H1 (cell line): ENCODE measurements at regions not wholly inside any gene's neighbourhood (a gene's known extent, or its start where the extent isn't known, plus 50 kb on each side); places are given as distances from the start of the nearest gene placed in this dataset.
A peak's percentile ranks its signal among the peaks of the same experiment; 100 is the strongest.

Experiments
- CTCF ChIA-PET: fragments of 300-600 bp; sonication (Branson Sonifier 250); formaldehyde crosslinking; loops from one replicate; lab custom pipeline; 2021; ENCODE audit not compliant: partially characterized antibody; lab: Charles Lee
- POLR2A ChIA-PET: fragments of 300-600 bp; sonication (Branson Sonifier 250); formaldehyde crosslinking; loops from one replicate; lab custom pipeline; 2021; ENCODE audit warnings: inconsistent platforms; ENCODE audit not compliant: partially characterized antibody; lab: Charles Lee
- DNase-seq, 2 experiments: peaks; one replicate each; pipeline versions ENCODE4 v3.0.0 to v3.0.0-alpha.2; 2010 to 2022; ENCODE audit warnings: low spot score in 2 of 2, low read depth in 1 of 2, mixed read lengths in 1 of 2
- FAIRE-seq: peaks from 2 replicates; lab custom pipeline; 2011; peaks lifted over from hg19 to GRCh38; lab: Jason Lieb, UNC
- H2AFZ ChIP-seq: 2 replicates; pipeline ENCODE4 v1.8.1; 2012; ENCODE audit warnings: low read length, inconsistent platforms
- H2AK5ac ChIP-seq: 2 replicates; pipeline ENCODE4 v1.6.1; 2013; ENCODE audit warnings: low read depth, low read length
- H2BK120ac ChIP-seq: replicated peaks from 2 replicates; pipeline ENCODE3; 2013; ENCODE audit warnings: low read depth, low read length, inconsistent platforms
- H2BK12ac ChIP-seq: 2 replicates; pipeline ENCODE4 v1.6.1; 2013; ENCODE audit warnings: low read depth, low read length
- H2BK15ac ChIP-seq: 2 replicates; pipeline ENCODE4 v1.6.1; 2013; ENCODE audit warnings: low read length
- H2BK20ac ChIP-seq: 2 replicates; pipeline ENCODE4 v1.6.1; 2013; ENCODE audit warnings: low read length
- H2BK5ac ChIP-seq: 2 replicates; pipeline ENCODE4 v1.6.1; 2013; ENCODE audit warnings: low read depth, low read length
- H3K14ac ChIP-seq: 2 replicates; pipeline ENCODE4 v1.6.1; 2013; ENCODE audit warnings: inconsistent platforms; ENCODE audit not compliant: insufficient read length
- H3K18ac ChIP-seq: 2 replicates; pipeline ENCODE4 v1.6.1; 2013; ENCODE audit warnings: low read length; ENCODE audit errors: extremely low read depth
- H3K23ac ChIP-seq: 2 replicates; pipeline ENCODE4 v1.6.1; 2013; ENCODE audit warnings: inconsistent platforms; ENCODE audit not compliant: insufficient read length
- H3K23me2 ChIP-seq: 2 replicates; pipeline ENCODE4 v1.6.1; 2013; ENCODE audit warnings: low read depth, low read length
- H3K27ac ChIP-seq: 2 replicates; pipeline ENCODE4 v1.6.1; 2011; ENCODE audit warnings: low read depth, low read length, inconsistent platforms
- H3K27me3 ChIP-seq, 4 experiments: replicated peaks in 1 of 4; 1 replicate in 1 of 4; 2 replicates in 3 of 4; pipeline versions ENCODE4 v1.6.1 to v1.8.1; 2011 to 2013; ENCODE audit warnings: low read length in 3 of 4, mild to moderate bottlenecking in 3 of 4, inconsistent platforms in 2 of 4, mixed read lengths in 2 of 4, moderate library complexity in 1 of 4; ENCODE audit not compliant: control insufficient read depth in 3 of 4, insufficient read depth in 3 of 4; ENCODE audit errors: extremely low read depth in 1 of 4
- H3K36me3 ChIP-seq, 4 experiments: 2 replicates each; pipeline versions ENCODE4 v1.6.1 to v1.8.1; 2011 to 2013; ENCODE audit warnings: mild to moderate bottlenecking in 4 of 4, low read length in 3 of 4, moderate library complexity in 2 of 4, control low read depth in 1 of 4, inconsistent platforms in 1 of 4; ENCODE audit not compliant: insufficient read depth in 4 of 4, control insufficient read depth in 2 of 4
- H3K4ac ChIP-seq: replicated peaks from 2 replicates; pipeline ENCODE3; 2013; ENCODE audit warnings: low read length, low read depth, mixed read lengths, inconsistent platforms; ENCODE audit not compliant: insufficient read length
- H3K4me1 ChIP-seq, 4 experiments: replicated peaks in 1 of 4; 1 replicate in 1 of 4; 2 replicates in 3 of 4; pipeline versions ENCODE4 v1.6.1 to v1.8.1; 2011 to 2013; ENCODE audit warnings: low read length in 3 of 4, inconsistent platforms in 2 of 4, mixed read lengths in 1 of 4; ENCODE audit not compliant: insufficient read depth in 4 of 4, control insufficient read depth in 3 of 4
- H3K4me2 ChIP-seq, 2 experiments: 2 replicates each; pipeline versions ENCODE4 v1.6.1 to v1.8.1; 2011 to 2013; ENCODE audit warnings: low read depth in 2 of 2, low read length in 2 of 2, control low read depth in 1 of 2, inconsistent platforms in 1 of 2, mild to moderate bottlenecking in 1 of 2; ENCODE audit not compliant: insufficient read depth in 1 of 2
- H3K4me3 ChIP-seq, 4 experiments: fragments of 200-600, 300-600 bp in 1 of 4; sonication (generic), shearing (Covaris generic), sonication (Bioruptor Twin) in 1 of 4; 2 replicates each; pipeline versions ENCODE4 v1.5.1 to v1.8.1; 2011 to 2016; ENCODE audit warnings: low read length in 4 of 4, low read depth in 3 of 4, control low read depth in 2 of 4, inconsistent platforms in 2 of 4, mild to moderate bottlenecking in 2 of 4, mixed read lengths in 1 of 4, moderate library complexity in 1 of 4; ENCODE audit not compliant: insufficient read depth in 2 of 4; ENCODE audit errors: extremely low read depth in 1 of 4
- H3K56ac ChIP-seq: replicated peaks from 2 replicates; pipeline ENCODE3; 2013; ENCODE audit warnings: low read depth, mild to moderate bottlenecking, mixed read lengths, low read length, inconsistent platforms; ENCODE audit not compliant: insufficient read length
- H3K79me1 ChIP-seq: 2 replicates; pipeline ENCODE4 v1.6.1; 2013; ENCODE audit warnings: low read depth, low read length, control low read depth
- H3K79me2 ChIP-seq, 2 experiments: 2 replicates each; pipeline versions ENCODE4 v1.6.1 to v1.8.1; 2012 to 2013; ENCODE audit warnings: low read length in 2 of 2, mild to moderate bottlenecking in 2 of 2, inconsistent platforms in 1 of 2; ENCODE audit not compliant: insufficient read depth in 2 of 2, control insufficient read depth in 1 of 2
- H3K9ac ChIP-seq, 4 experiments: replicated peaks in 1 of 4; 1 replicate in 1 of 4; 2 replicates in 3 of 4; pipeline versions ENCODE4 v1.6.1 to v1.8.1; 2011 to 2013; ENCODE audit warnings: low read depth in 3 of 4, low read length in 3 of 4, control low read depth in 2 of 4, mild to moderate bottlenecking in 2 of 4, moderate library complexity in 2 of 4, inconsistent platforms in 1 of 4; ENCODE audit errors: extremely low read depth in 1 of 4
- H3K9me3 ChIP-seq, 2 experiments: 2 replicates each; pipeline versions ENCODE4 v1.6.1 to v1.8.1; 2012 to 2013; ENCODE audit warnings: mild to moderate bottlenecking in 2 of 2, moderate library complexity in 2 of 2, control low read depth in 1 of 2, inconsistent platforms in 1 of 2, low read depth in 1 of 2, low read length in 1 of 2, mixed read lengths in 1 of 2; ENCODE audit not compliant: insufficient read depth in 2 of 2
- H4K20me1 ChIP-seq, 2 experiments: replicated peaks in 1 of 2; 2 replicates each; pipeline versions ENCODE3 to v1.8.1; 2011 to 2013; ENCODE audit warnings: inconsistent platforms in 2 of 2, low read length in 2 of 2, mild to moderate bottlenecking in 1 of 2; ENCODE audit not compliant: insufficient read depth in 2 of 2, control insufficient read depth in 1 of 2
- H4K5ac ChIP-seq: 2 replicates; pipeline ENCODE4 v1.6.1; 2013; ENCODE audit warnings: low read length, low read depth, mixed read lengths, inconsistent platforms; ENCODE audit not compliant: insufficient read length
- H4K8ac ChIP-seq: 2 replicates; pipeline ENCODE4 v1.8.0; 2013; ENCODE audit warnings: mild to moderate bottlenecking, moderate library complexity, low read length, inconsistent platforms; ENCODE audit not compliant: insufficient read depth; ENCODE audit errors: extremely low read depth
- H4K91ac ChIP-seq: replicated peaks from 2 replicates; pipeline ENCODE3; 2013; ENCODE audit warnings: low read length, mixed read lengths, inconsistent platforms; ENCODE audit not compliant: insufficient read length
- ASH2L ChIP-seq: fragments of 200-600, 300-600 bp; sonication (generic); IDR thresholded peaks from one replicate; pipeline ENCODE4 v1.7.1; 2017; ENCODE audit warnings: low read length
- BACH1 ChIP-seq: IDR thresholded peaks from 2 replicates; pipeline ENCODE4 v1.6.1; 2012; ENCODE audit warnings: low read length, improper control_type of control experiment
- CTBP2 ChIP-seq: IDR thresholded peaks from 2 replicates; pipeline ENCODE4 v1.7.0; 2011; ENCODE audit warnings: borderline replicate concordance, mild to moderate bottlenecking, moderate library complexity, mixed read lengths, low read length; ENCODE audit not compliant: insufficient read depth, insufficient read length
- POU5F1 ChIP-seq: IDR thresholded peaks from 2 replicates; pipeline ENCODE4 v1.6.1; 2011; ENCODE audit warnings: low read depth, mild to moderate bottlenecking, low read length, moderate library complexity
- RFX5 ChIP-seq: IDR thresholded peaks from 2 replicates; pipeline ENCODE4 v1.6.1; 2011; ENCODE audit warnings: low read depth, low read length, improper control_type of control experiment, borderline replicate concordance
- WGBS, 2 experiments: shearing (Covaris generic) in 1 of 2; methylation state at CpG; one replicate each; pipeline versions ENCODE4 v1.1.6 to v1.1.7; 2013 to 2015; ENCODE audit warnings: low lambda C conversion rate in 2 of 2, mixed read lengths in 2 of 2, inconsistent platforms in 1 of 2, low coverage in 1 of 2, missing lambda C conversion rate in 1 of 2; ENCODE audit not compliant: insufficient replicate concordance in 2 of 2, insufficient coverage in 1 of 2, insufficient read length in 1 of 2; ENCODE audit errors: extremely low coverage in 1 of 2, missing lambda C conversion rate in 1 of 2; 5-methylcytosine and 5-hydroxymethylcytosine counted together
- TF ChIP-seq, protein P1 (sequence below), 3 experiments: IDR thresholded peaks; 1 replicate in 2 of 3; 2 replicates in 1 of 3; pipeline versions ENCODE4 v1.5.1 to v1.6.1; 2011; ENCODE audit warnings: low read length in 3 of 3, mild to moderate bottlenecking in 3 of 3, inconsistent platforms in 2 of 3, low read depth in 1 of 3, moderate library complexity in 1 of 3; ENCODE audit not compliant: insufficient read depth in 1 of 3; ENCODE audit errors: control extremely low read depth in 1 of 3

DNA sequence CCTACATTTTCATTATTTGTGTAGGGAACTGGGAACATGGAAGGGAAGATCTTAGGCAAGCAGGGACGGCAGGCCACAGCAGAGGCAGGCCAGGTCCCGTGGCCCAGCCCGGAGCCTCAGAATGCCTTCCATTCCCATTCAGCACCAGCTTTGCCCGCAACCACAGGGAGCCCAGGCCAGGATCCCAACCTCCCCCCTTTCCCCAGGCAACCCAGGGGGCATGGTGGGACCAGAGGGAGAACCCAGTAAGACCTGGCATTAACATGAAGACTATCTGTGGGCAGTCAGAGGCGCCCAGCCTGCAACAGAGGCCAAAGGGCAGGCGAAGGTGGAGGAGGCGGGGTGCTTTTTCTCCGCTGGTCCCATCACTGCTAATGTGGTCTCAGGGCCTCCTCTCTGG is 135.6 kb downstream of the TPRA1 start:
- Histone ChIP-seq H2BK15ac (0 out of 2 replicates have a peak overlapping the region, but pooled peaks have one; percentile 16), H3K4me2 (peak overlapping the region in 1 of 2 experiments; percentile 73; a peak in 2 of 4 replicates), H3K36me3 (no peaks in the 10 kb centered on the region), H2AK5ac (no peak overlapping the region), H2BK120ac (no peak overlapping the region), H3K14ac (no peak overlapping the region), H2AFZ (peak overlapping the region; percentile 78; the same call in 1 of the 2 replicates), H3K79me1 (no peaks in the 10 kb centered on the region), H3K79me2 (no peaks in the 10 kb centered on the region), H3K4me3 (peak overlapping the region in 3 of 4 experiments; percentile 17 to 67 (median 22); a peak in 4 of 8 replicates), H4K91ac (no peak overlapping the region), H3K23me2 (peaks cover 11% of the 10 kb centered on the region; the same call in 1 of the 2 replicates), H3K9me3 (no peaks in the 10 kb centered on the region), H3K4me1 (peaks cover 2 to 15% (median 8%) of the 10 kb centered on the region in 4 experiments; a peak in 5 of 7 replicates), H3K23ac (no peak overlapping the region), H3K56ac (no peak overlapping the region), H3K27ac (no peak overlapping the region), H2BK20ac (no peak overlapping the region), H4K20me1 (peaks cover 2 to 5% of the 10 kb centered on the region in 2 experiments), H3K9ac (no peak overlapping the region), H2BK12ac (peak overlapping the region; percentile 75; the same call in 1 of the 2 replicates), H3K18ac (peak overlapping the region; percentile 19; the same call in 1 of the 2 replicates), H3K4ac (no peak overlapping the region), H2BK5ac (no peak overlapping the region), H4K5ac (no peak overlapping the region), H3K27me3 (peaks cover 19 to 41% (median 34%) of the 10 kb centered on the region in 4 experiments), H4K8ac (no peak overlapping the region)
- 80% methylated on average over 7 of the region's 8 CpGs; no CpG with 5 or more reads in 1 of the 2 experiments for WGBS, 2 experiments
- FAIRE-seq, result no peak
- DNase-seq, result no peak
- CTCF ChIA-PET, result interaction anchor here (0.5 to 5.5 kb wide), 24 partner anchors 8 to 776 kb away, joined by 3 to 74 read pairs (median 4); partner anchors contain the start of gene PRR20G
- POLR2A ChIA-PET, result interaction anchor here (0.9 to 1.5 kb wide), 2 partner anchors 92 to 409 kb away, joined by 3 read pairs; no protein-coding TSS in a partner anchor
- TF ChIP-seq POU5F1, result no peak
- no peak for TF ChIP-seq BACH1
- TF ChIP-seq ASH2L, result no peak
- TF ChIP-seq RFX5, result no peak
- TF ChIP-seq CTBP2, result no peak
- TF ChIP-seq, protein P1, sequence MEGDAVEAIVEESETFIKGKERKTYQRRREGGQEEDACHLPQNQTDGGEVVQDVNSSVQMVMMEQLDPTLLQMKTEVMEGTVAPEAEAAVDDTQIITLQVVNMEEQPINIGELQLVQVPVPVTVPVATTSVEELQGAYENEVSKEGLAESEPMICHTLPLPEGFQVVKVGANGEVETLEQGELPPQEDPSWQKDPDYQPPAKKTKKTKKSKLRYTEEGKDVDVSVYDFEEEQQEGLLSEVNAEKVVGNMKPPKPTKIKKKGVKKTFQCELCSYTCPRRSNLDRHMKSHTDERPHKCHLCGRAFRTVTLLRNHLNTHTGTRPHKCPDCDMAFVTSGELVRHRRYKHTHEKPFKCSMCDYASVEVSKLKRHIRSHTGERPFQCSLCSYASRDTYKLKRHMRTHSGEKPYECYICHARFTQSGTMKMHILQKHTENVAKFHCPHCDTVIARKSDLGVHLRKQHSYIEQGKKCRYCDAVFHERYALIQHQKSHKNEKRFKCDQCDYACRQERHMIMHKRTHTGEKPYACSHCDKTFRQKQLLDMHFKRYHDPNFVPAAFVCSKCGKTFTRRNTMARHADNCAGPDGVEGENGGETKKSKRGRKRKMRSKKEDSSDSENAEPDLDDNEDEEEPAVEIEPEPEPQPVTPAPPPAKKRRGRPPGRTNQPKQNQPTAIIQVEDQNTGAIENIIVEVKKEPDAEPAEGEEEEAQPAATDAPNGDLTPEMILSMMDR (IDR thresholded peaks at IDR 0.05; ENCODE audit: control extremely low read depth in 1 of 3, insufficient read depth in 1 of 3, low read depth in 1 of 3, low read length in 3 of 3), result no peak
